SW480 (cell line): ENCODE measurements at regions not wholly inside any gene's neighbourhood (a gene's known extent, or its start where the extent isn't known, plus 50 kb on each side); places are given as distances from the start of the nearest gene placed in this dataset.
"Not testable (repeated sequence)": the region's sequence is repeated elsewhere in the genome, so short reads cannot be mapped to it uniquely, and the experiment has no call there.

ENCODE experiments used
- DNase-seq: peaks from one replicate; pipeline ENCODE4 v3.0.0-alpha.2; 2016; ENCODE audit warnings: low spot score

- no peak for DNase-seq
These were observed 52.8 kb upstream of the IL1RAPL2 start for GRCh38 chrX:104513162-104513561.

- no peak for DNase-seq
These were observed 55.2 kb upstream of the IL1RAPL2 start for GRCh38 chrX:104510801-104511200.

- DNase-seq, result no peak
These were observed 63.5 kb upstream of the IL1RAPL2 start for GRCh38 chrX:104502460-104502859.

GRCh38 chrX:104488811-104489210 is 77.2 kb upstream of the IL1RAPL2 start:
- DNase-seq, result no peak

- no peak for DNase-seq
These were observed 79.3 kb upstream of the IL1RAPL2 start for GRCh38 chrX:104486691-104487090.

GRCh38 chrX:104482757-104483156 is 83.2 kb upstream of the IL1RAPL2 start:
- DNase-seq, result peak; percentile 22

GRCh38 chrX:104469771-104470170 is 96.2 kb upstream of the IL1RAPL2 start:
- no peak for DNase-seq

- no peak for DNase-seq
These were observed 106.2 kb upstream of the IL1RAPL2 start for GRCh38 chrX:104459796-104460195.

GRCh38 chrX:104457130-104457529 is 108.9 kb upstream of the IL1RAPL2 start:
- DNase-seq, result not testable (repeated sequence)

- DNase-seq, result no peak
These were observed 115.7 kb upstream of the IL1RAPL2 start for GRCh38 chrX:104450316-104450715.

GRCh38 chrX:104445591-104445990 is 120.4 kb upstream of the IL1RAPL2 start:
- DNase-seq, result no peak

- no peak for DNase-seq
These were observed 130.8 kb upstream of the IL1RAPL2 start for GRCh38 chrX:104435249-104435648.

- DNase-seq, result no peak
These were observed 133.7 kb upstream of the IL1RAPL2 start for GRCh38 chrX:104432321-104432720.

GRCh38 chrX:104430742-104431119 is 135.3 kb upstream of the IL1RAPL2 start:
- no peak for DNase-seq

- DNase-seq, result no peak
These were observed 135.8 kb upstream of the IL1RAPL2 start for GRCh38 chrX:104430072-104430741.

GRCh38 chrX:104428231-104428630 is 137.8 kb upstream of the IL1RAPL2 start:
- DNase-seq, result no peak

- DNase-seq, result no peak
These were observed 138.3 kb upstream of the IL1RAPL2 start for GRCh38 chrX:104427693-104428092.

- DNase-seq, result no peak
These were observed 138.9 kb upstream of the IL1RAPL2 start for GRCh38 chrX:104427073-104427472.

GRCh38 chrX:104420907-104421306 is 145.1 kb upstream of the IL1RAPL2 start:
- DNase-seq, result peak; percentile 6

- DNase-seq, result no peak
These were observed 146.1 kb upstream of the IL1RAPL2 start for GRCh38 chrX:104419926-104420325.

- DNase-seq, result no peak
These were observed 146.8 kb upstream of the IL1RAPL2 start for GRCh38 chrX:104419211-104419610.

- DNase-seq, result no peak
These were observed 154.2 kb upstream of the IL1RAPL2 start for GRCh38 chrX:104411800-104412199.

- no peak for DNase-seq
These were observed 145.7 kb upstream of the ESX1 start for GRCh38 chrX:104400387-104400786.

GRCh38 chrX:104392350-104392749 is 137.6 kb upstream of the ESX1 start:
- DNase-seq, result no peak
